Activated CD8-positive, alpha-beta memory T cell treated with anti-CD3 and anti-CD28 coated beads, Interleukin-2, amount 50 U/mL, for 1 hour (primary cell): ENCODE measurements at regions not wholly inside any gene's neighbourhood (a gene's known extent, or its start where the extent isn't known, plus 50 kb on each side); places are given as distances from the start of the nearest gene placed in this dataset.
"Not testable (repeated sequence)": the region's sequence is repeated elsewhere in the genome, so short reads cannot be mapped to it uniquely, and the experiment has no call there.

Source experiments
- DNase-seq: peaks from one replicate; pipeline ENCODE4 v3.0.0-alpha.2; 2020; ENCODE audit errors: extremely low read depth

- DNase-seq: no peak
Observed at GRCh38 chr3:174336784-174337183, 522.4 kb upstream of the NAALADL2 start.

GRCh38 chr3:174337227-174337626 lies 521.9 kb upstream of the NAALADL2 start:
- no peak for DNase-seq

GRCh38 chr3:174340624-174341587 lies 518.2 kb upstream of the NAALADL2 start:
- no peak for DNase-seq

GRCh38 chr3:174342171-174342570 lies 517.0 kb upstream of the NAALADL2 start:
- DNase-seq: no peak

GRCh38 chr3:174342941-174343501 lies 516.1 kb upstream of the NAALADL2 start:
- DNase-seq: no peak

GRCh38 chr3:174346141-174346540 lies 513.0 kb upstream of the NAALADL2 start:
- DNase-seq: no peak

GRCh38 chr3:174346571-174346970 lies 512.6 kb upstream of the NAALADL2 start:
- DNase-seq: no peak

GRCh38 chr3:174347474-174348138 lies 511.5 kb upstream of the NAALADL2 start:
- DNase-seq: no peak

GRCh38 chr3:174352227-174352626 lies 506.9 kb upstream of the NAALADL2 start:
- no peak for DNase-seq

- DNase-seq: no peak
Observed at GRCh38 chr3:174355505-174355904, 503.6 kb upstream of the NAALADL2 start.

GRCh38 chr3:174356596-174356995 lies 502.5 kb upstream of the NAALADL2 start:
- no peak for DNase-seq

- DNase-seq: no peak
Observed at GRCh38 chr3:174358252-174358651, 500.9 kb upstream of the NAALADL2 start.

- DNase-seq: no peak
Observed at GRCh38 chr3:174362556-174362955, 496.6 kb upstream of the NAALADL2 start.

GRCh38 chr3:174363256-174363655 lies 495.9 kb upstream of the NAALADL2 start:
- no peak for DNase-seq

GRCh38 chr3:174365796-174366195 lies 493.3 kb upstream of the NAALADL2 start:
- no peak for DNase-seq

- not testable (repeated sequence) for DNase-seq
Observed at GRCh38 chr3:174366904-174367303, 492.2 kb upstream of the NAALADL2 start.

- DNase-seq: no peak
Observed at GRCh38 chr3:174376346-174376745, 482.8 kb upstream of the NAALADL2 start.

- no peak for DNase-seq
Observed at GRCh38 chr3:174377096-174377495, 482.0 kb upstream of the NAALADL2 start.

- no peak for DNase-seq
Observed at GRCh38 chr3:174377684-174378083, 481.4 kb upstream of the NAALADL2 start.

- DNase-seq: no peak
Observed at GRCh38 chr3:174382878-174383277, 476.3 kb upstream of the NAALADL2 start.

GRCh38 chr3:174387736-174388135 lies 471.4 kb upstream of the NAALADL2 start:
- DNase-seq: no peak

GRCh38 chr3:174397848-174398247 lies 461.3 kb upstream of the NAALADL2 start:
- no peak for DNase-seq

- no peak for DNase-seq
Observed at GRCh38 chr3:174398761-174399160, 460.4 kb upstream of the NAALADL2 start.
